AG04449 (cell line): ENCODE measurements at regions not wholly inside any gene's neighbourhood (a gene's known extent, or its start where the extent isn't known, plus 50 kb on each side); places are given as distances from the start of the nearest gene placed in this dataset.

Source experiments
- CTCF ChIA-PET: fragments of 350-600 bp; formaldehyde crosslinking; extraction: SDS; loops from one replicate; lab custom pipeline; 2021; ENCODE audit warnings: antibody characterized with exemption; lab: Yijun Ruan, JAX
- POLR2A ChIA-PET: fragments of 400-600, 350-600 bp; formaldehyde crosslinking; extraction: SDS; loops from one replicate; lab custom pipeline; 2020; ENCODE audit warnings: antibody characterized with exemption, inconsistent platforms; lab: Yijun Ruan, JAX
- DNase-seq: peaks from one replicate; pipeline ENCODE4 v3.0.0-alpha.2; 2010; ENCODE audit warnings: low read depth, low spot score
- H3K4me3 ChIP-seq: 2 replicates; pipeline ENCODE4 v1.5.1; 2011; ENCODE audit warnings: low read depth, mild to moderate bottlenecking, control low read depth, low read length
- TF ChIP-seq, protein P1 (sequence below): IDR thresholded peaks from one replicate; pipeline ENCODE4 v1.5.1; 2011; ENCODE audit warnings: mild to moderate bottlenecking, moderate library complexity, low read length, control low read depth, inconsistent platforms; ENCODE audit not compliant: insufficient read depth; ENCODE audit errors: missing control alignments

GRCh38 chr3:72335458-72336095, 512.7 kb downstream of the SHQ1 start:
- TF ChIP-seq, protein P1, sequence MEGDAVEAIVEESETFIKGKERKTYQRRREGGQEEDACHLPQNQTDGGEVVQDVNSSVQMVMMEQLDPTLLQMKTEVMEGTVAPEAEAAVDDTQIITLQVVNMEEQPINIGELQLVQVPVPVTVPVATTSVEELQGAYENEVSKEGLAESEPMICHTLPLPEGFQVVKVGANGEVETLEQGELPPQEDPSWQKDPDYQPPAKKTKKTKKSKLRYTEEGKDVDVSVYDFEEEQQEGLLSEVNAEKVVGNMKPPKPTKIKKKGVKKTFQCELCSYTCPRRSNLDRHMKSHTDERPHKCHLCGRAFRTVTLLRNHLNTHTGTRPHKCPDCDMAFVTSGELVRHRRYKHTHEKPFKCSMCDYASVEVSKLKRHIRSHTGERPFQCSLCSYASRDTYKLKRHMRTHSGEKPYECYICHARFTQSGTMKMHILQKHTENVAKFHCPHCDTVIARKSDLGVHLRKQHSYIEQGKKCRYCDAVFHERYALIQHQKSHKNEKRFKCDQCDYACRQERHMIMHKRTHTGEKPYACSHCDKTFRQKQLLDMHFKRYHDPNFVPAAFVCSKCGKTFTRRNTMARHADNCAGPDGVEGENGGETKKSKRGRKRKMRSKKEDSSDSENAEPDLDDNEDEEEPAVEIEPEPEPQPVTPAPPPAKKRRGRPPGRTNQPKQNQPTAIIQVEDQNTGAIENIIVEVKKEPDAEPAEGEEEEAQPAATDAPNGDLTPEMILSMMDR, result no peak
- H3K4me3 ChIP-seq, result no peak overlapping the region
- no peak for DNase-seq
- ChIA-PET CTCF (interaction anchor here (0.7 kb wide), 1 partner anchor 10 kb away, joined by 3 read pairs; no protein-coding TSS in a partner anchor), POLR2A (no interaction called here)

GRCh38 chr3:72334681-72335457, 513.4 kb downstream of the SHQ1 start:
- DNase-seq, result no peak
- TF ChIP-seq, protein P1, result no peak
- ChIA-PET CTCF (interaction anchor here (0.7 to 1.1 kb wide), 3 partner anchors 11 to 56 kb away, joined by 3 read pairs; no protein-coding TSS in a partner anchor), POLR2A (no interaction called here)
- H3K4me3 ChIP-seq, result no peak overlapping the region

DNA sequence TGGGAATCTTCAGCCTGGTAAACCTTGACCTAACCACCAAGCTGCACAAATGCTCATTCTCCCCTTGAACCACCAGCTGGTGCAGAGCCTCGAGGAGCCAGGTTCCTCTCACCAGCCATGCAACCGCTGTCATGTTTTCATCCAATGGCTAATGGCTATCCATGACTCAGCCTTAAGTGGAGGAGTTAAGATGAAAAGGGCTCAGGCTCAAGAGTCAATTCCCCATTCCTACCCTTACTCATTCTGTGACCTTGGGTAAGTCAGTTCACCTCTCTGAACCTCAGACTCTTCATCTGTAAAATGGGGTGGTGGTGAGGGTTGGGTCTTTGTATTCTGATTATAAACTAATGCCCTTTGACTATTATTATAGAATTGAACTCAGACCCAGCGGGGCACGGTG, 515.6 kb downstream of the SHQ1 start:
- ChIA-PET CTCF (no interaction called here), POLR2A (no interaction called here)
- no peak for DNase-seq
- H3K4me3 ChIP-seq, result no peak overlapping the region
- TF ChIP-seq, protein P1, result no peak

- no peak for DNase-seq
- TF ChIP-seq, protein P1, result no peak
- no peak overlapping the region for H3K4me3 ChIP-seq
- POLR2A ChIA-PET, result no interaction called here
- CTCF ChIA-PET, result no interaction called here
Measured at GRCh38 chr3:72332036-72332435, 516.2 kb downstream of the SHQ1 start.

- H3K4me3 ChIP-seq, result no peak overlapping the region
- ChIA-PET CTCF (no interaction called here), POLR2A (no interaction called here)
- TF ChIP-seq, protein P1, result no peak
- no peak for DNase-seq
Measured at GRCh38 chr3:72331076-72331475, 517.2 kb downstream of the SHQ1 start.

- ChIA-PET POLR2A (no interaction called here), CTCF (interaction anchor here (0.7 to 1.3 kb wide), 2 partner anchors 10 to 13 kb away, joined by 3 read pairs; no protein-coding TSS in a partner anchor)
- TF ChIP-seq, protein P1, result no peak
- no peak for DNase-seq
- no peak overlapping the region for H3K4me3 ChIP-seq
Measured at GRCh38 chr3:72329354-72329753, 518.9 kb downstream of the SHQ1 start.
